H9 (cell line): ENCODE measurements at regions not wholly inside any gene's neighbourhood (a gene's known extent, or its start where the extent isn't known, plus 50 kb on each side); places are given as distances from the start of the nearest gene placed in this dataset.
"Not testable (repeated sequence)": the region's sequence is repeated elsewhere in the genome, so short reads cannot be mapped to it uniquely, and the experiment has no call there.

Experiments
- DNase-seq: peaks from one replicate; pipeline ENCODE4 v3.0.0-alpha.2; 2017
- H2AFZ ChIP-seq: one replicate; pipeline ENCODE4 v1.6.1; 2013; ENCODE audit warnings: mild to moderate bottlenecking, low read length, control low read depth, moderate library complexity
- H2AK5ac ChIP-seq: 2 replicates; pipeline ENCODE4 v1.6.1; 2013; ENCODE audit warnings: low read length, control low read depth, mixed read lengths; ENCODE audit not compliant: insufficient read length
- H2BK120ac ChIP-seq: one replicate; pipeline ENCODE4 v1.6.1; 2013; ENCODE audit warnings: low read depth, mild to moderate bottlenecking, low read length, control low read depth, inconsistent platforms; ENCODE audit not compliant: poor library complexity, severe bottlenecking
- H2BK12ac ChIP-seq: 2 replicates; pipeline ENCODE4 v1.6.1; 2013; ENCODE audit warnings: low read length, control low read depth, mixed read lengths, low read depth; ENCODE audit not compliant: insufficient read length
- H2BK15ac ChIP-seq: 2 replicates; pipeline ENCODE4 v1.6.1; 2013; ENCODE audit warnings: low read depth, low read length, control low read depth
- H2BK20ac ChIP-seq: one replicate; pipeline ENCODE4 v1.6.1; 2013; ENCODE audit warnings: low read depth, mild to moderate bottlenecking, low read length, control low read depth, inconsistent platforms; ENCODE audit not compliant: poor library complexity, severe bottlenecking
- H2BK5ac ChIP-seq: 2 replicates; pipeline ENCODE4 v1.6.1; 2013; ENCODE audit warnings: low read length, control low read depth, mixed read lengths; ENCODE audit not compliant: insufficient read length
- H3K14ac ChIP-seq: 2 replicates; pipeline ENCODE4 v1.6.1; 2013; ENCODE audit warnings: low read length, control low read depth; ENCODE audit not compliant: insufficient read depth
- H3K18ac ChIP-seq: 2 replicates; pipeline ENCODE4 v1.6.1; 2013; ENCODE audit warnings: low read depth, mild to moderate bottlenecking, mixed read lengths, low read length, control low read depth; ENCODE audit not compliant: insufficient read length
- H3K23ac ChIP-seq: 2 replicates; pipeline ENCODE4 v1.6.1; 2013; ENCODE audit warnings: low read length, control low read depth, mixed read lengths, low read depth; ENCODE audit not compliant: insufficient read length
- H3K23me2 ChIP-seq: 2 replicates; pipeline ENCODE4 v1.6.1; 2013; ENCODE audit warnings: low read depth, mild to moderate bottlenecking, mixed read lengths, low read length, control low read depth; ENCODE audit not compliant: insufficient read length, poor library complexity, severe bottlenecking
- H3K27ac ChIP-seq: 2 replicates; pipeline ENCODE4 v1.5.1; 2013; ENCODE audit warnings: low read length, control low read depth, mixed read lengths, low read depth; ENCODE audit not compliant: insufficient read length
- H3K27me3 ChIP-seq: 2 replicates; pipeline ENCODE4 v1.6.1; 2013; ENCODE audit warnings: low read length, control low read depth, inconsistent platforms; ENCODE audit not compliant: insufficient read depth
- H3K4ac ChIP-seq: 2 replicates; pipeline ENCODE4 v1.6.1; 2013; ENCODE audit warnings: low read depth, mild to moderate bottlenecking, control low read depth, inconsistent platforms, low read length, moderate library complexity
- H3K4me1 ChIP-seq: 2 replicates; pipeline ENCODE4 v1.6.1; 2013; ENCODE audit warnings: low read length, control low read depth, inconsistent platforms; ENCODE audit not compliant: insufficient read depth
- H3K4me2 ChIP-seq: 2 replicates; pipeline ENCODE4 v1.6.1; 2013; ENCODE audit warnings: low read length, control low read depth, mixed read lengths; ENCODE audit not compliant: insufficient read length, insufficient read depth
- H3K56ac ChIP-seq: 2 replicates; pipeline ENCODE4 v1.6.1; 2013; ENCODE audit warnings: low read depth, mild to moderate bottlenecking, mixed read lengths, low read length, control low read depth; ENCODE audit not compliant: insufficient read length
- H3K79me1 ChIP-seq: 2 replicates; pipeline ENCODE4 v1.6.1; 2013; ENCODE audit warnings: low read depth, mild to moderate bottlenecking, moderate library complexity, low read length, control low read depth, inconsistent platforms; ENCODE audit not compliant: insufficient read depth, poor library complexity, severe bottlenecking
- H3K79me2 ChIP-seq: 2 replicates; pipeline ENCODE4 v1.6.1; 2013; ENCODE audit warnings: low read length, control low read depth, inconsistent platforms; ENCODE audit not compliant: insufficient read depth
- H3K9ac ChIP-seq: 2 replicates; pipeline ENCODE4 v1.6.1; 2013; ENCODE audit warnings: low read length, control low read depth, mixed read lengths; ENCODE audit not compliant: insufficient read length; ENCODE audit errors: extremely low read depth
- H3K9me3 ChIP-seq: one replicate; pipeline ENCODE4 v1.6.1; 2013; ENCODE audit warnings: low read depth, low read length, inconsistent platforms; ENCODE audit not compliant: control insufficient read depth
- H3T11ph ChIP-seq: one replicate; pipeline ENCODE4 v1.6.1; 2013; ENCODE audit warnings: mild to moderate bottlenecking, low read length, control low read depth, inconsistent platforms
- H4K20me1 ChIP-seq: one replicate; pipeline ENCODE4 v1.6.1; 2013; ENCODE audit not compliant: control insufficient read depth, insufficient read length, insufficient read depth
- H4K5ac ChIP-seq: 2 replicates; pipeline ENCODE4 v1.6.1; 2013; ENCODE audit warnings: low read depth, mild to moderate bottlenecking, mixed read lengths, low read length, control low read depth; ENCODE audit not compliant: insufficient read length
- H4K8ac ChIP-seq: replicated peaks from 2 replicates; pipeline ENCODE4 v1.6.1; 2013; ENCODE audit warnings: low read length, control low read depth, mixed read lengths, low read depth; ENCODE audit not compliant: insufficient read length
- H4K91ac ChIP-seq: 2 replicates; pipeline ENCODE4 v1.6.1; 2013; ENCODE audit warnings: low read depth, mild to moderate bottlenecking, moderate library complexity, mixed read lengths, low read length, control low read depth; ENCODE audit not compliant: insufficient read length
- H3K27ac Mint-ChIP-seq, 3 experiments: 2 replicates in 2 of 3; 3 replicates in 1 of 3; pipeline ENCODE4 v1.8.0; 2020 to 2021; ENCODE audit warnings: mixed read lengths in 3 of 3, mild to moderate bottlenecking in 1 of 3, moderate library complexity in 1 of 3
- H3K27me3 Mint-ChIP-seq: 2 replicates; pipeline ENCODE4 v1.8.0; 2021; ENCODE audit warnings: low read depth, mild to moderate bottlenecking, moderate library complexity, mixed read lengths
- H3K36me3 Mint-ChIP-seq, 3 experiments: 2 replicates in 2 of 3; 3 replicates in 1 of 3; pipeline ENCODE4 v1.8.0; 2020 to 2021; ENCODE audit warnings: low read depth in 3 of 3, mixed read lengths in 3 of 3; ENCODE audit not compliant: insufficient read depth in 1 of 3
- H3K4me1 Mint-ChIP-seq, 2 experiments: 2 replicates each; pipeline ENCODE4 v1.8.0; 2020; ENCODE audit warnings: mixed read lengths in 2 of 2
- H3K4me3 Mint-ChIP-seq, 2 experiments: 2 replicates in 1 of 2; 3 replicates in 1 of 2; pipeline ENCODE4 v1.8.0; 2020 to 2021; ENCODE audit warnings: mild to moderate bottlenecking in 2 of 2, mixed read lengths in 2 of 2, moderate library complexity in 1 of 2
- H3K9me3 Mint-ChIP-seq, 2 experiments: 2 replicates in 1 of 2; 3 replicates in 1 of 2; pipeline ENCODE4 v1.8.0; 2020; ENCODE audit warnings: mild to moderate bottlenecking in 2 of 2, mixed read lengths in 2 of 2, moderate library complexity in 1 of 2
- CTCF ChIP-seq: fragments of 200-600 bp; sonication (generic); conservative IDR thresholded peaks from 3 replicates; pipeline ENCODE4 v1.8.0; 2021; ENCODE audit warnings: antibody characterized with exemption, mild to moderate bottlenecking
- WGBS: extraction: QIAGEN DNeasy Blood & Tissue Kit; methylation state at CpG from one replicate; pipeline ENCODE4 v1.1.7; 2013; ENCODE audit warnings: missing lambda C conversion rate, low lambda C conversion rate, mixed read lengths; ENCODE audit not compliant: insufficient read length; ENCODE audit errors: extremely low coverage; 5-methylcytosine and 5-hydroxymethylcytosine counted together

GRCh38 chr4:38387819-38388218, 276.2 kb upstream of the KLF3 start:
- Histone ChIP-seq H3K27ac (no peak overlapping the region), H3K4me2 (no peak overlapping the region), H2AFZ (no peak overlapping the region), H3K14ac (no peak overlapping the region), H2BK15ac (no peak overlapping the region), H2BK120ac (no peak overlapping the region), H4K20me1 (no peaks in the 10 kb centered on the region), H3K79me1 (no peaks in the 10 kb centered on the region), H4K91ac (no peak overlapping the region), H3K23ac (no peak overlapping the region), H3K4ac (no peak overlapping the region), H3T11ph (no peak overlapping the region), H3K56ac (no peak overlapping the region), H3K18ac (no peak overlapping the region), H3K4me1 (no peaks in the 10 kb centered on the region), H2BK12ac (no peak overlapping the region), H4K8ac (no peak overlapping the region), H3K79me2 (no peaks in the 10 kb centered on the region), H3K9ac (no peak overlapping the region), H2BK5ac (no peak overlapping the region), H3K27me3 (no peaks in the 10 kb centered on the region), H4K5ac (no peak overlapping the region), H3K9me3 (peaks cover 5% of the 10 kb centered on the region), H2BK20ac (no peak overlapping the region), H3K23me2 (no peaks in the 10 kb centered on the region), H2AK5ac (no peak overlapping the region)
- peaks cover 5 to 15% of the 10 kb centered on the region in 2 experiments for H3K4me1 Mint-ChIP-seq
- no peak for DNase-seq
- no peak overlapping the region for H3K4me3 Mint-ChIP-seq
- TF ChIP-seq CTCF = no peak
- H3K27me3 Mint-ChIP-seq = no peaks in the 10 kb centered on the region
- H3K27ac Mint-ChIP-seq = no peak overlapping the region
- peaks cover 15 to 25% (median 16%) of the 10 kb centered on the region in 3 experiments for H3K36me3 Mint-ChIP-seq
- WGBS = no CpG with 5 or more reads among the region's 5 CpGs
- H3K9me3 Mint-ChIP-seq = peaks cover 32 to 39% of the 10 kb centered on the region in 2 experiments

- H2BK120ac ChIP-seq, H2BK12ac ChIP-seq, H3K18ac ChIP-seq, H3K14ac ChIP-seq, H4K8ac ChIP-seq, H3K4ac ChIP-seq, H2BK20ac ChIP-seq, H3K79me1 ChIP-seq, H4K20me1 ChIP-seq, DNase-seq, H3K9me3 ChIP-seq, H2AFZ ChIP-seq, H3K4me2 ChIP-seq, H2BK15ac ChIP-seq, H3K4me3 Mint-ChIP-seq, H2AK5ac ChIP-seq, H3K27ac Mint-ChIP-seq, H3K23ac ChIP-seq, H4K91ac ChIP-seq, H3T11ph ChIP-seq, H3K27me3 Mint-ChIP-seq, H3K23me2 ChIP-seq, H3K27me3 ChIP-seq, H3K56ac ChIP-seq, H3K9ac ChIP-seq, H2BK5ac ChIP-seq, H3K4me1 ChIP-seq, H3K79me2 ChIP-seq, H4K5ac ChIP-seq, H3K27ac ChIP-seq: not testable (repeated sequence)
- WGBS = no CpG with 5 or more reads among the region's 1 CpG
- peaks cover 41 to 50% of the 10 kb centered on the region in 2 experiments for H3K9me3 Mint-ChIP-seq
- peaks cover 5 to 15% of the 10 kb centered on the region in 2 experiments for H3K4me1 Mint-ChIP-seq
- peaks cover 18 to 36% (median 19%) of the 10 kb centered on the region in 3 experiments for H3K36me3 Mint-ChIP-seq
These were observed 275.1 kb upstream of the KLF3 start for GRCh38 chr4:38388907-38389306.
